ENCODE measurements at regions not wholly inside any gene's neighbourhood (a gene's known extent, or its start where the extent isn't known, plus 50 kb on each side); places are given as distances from the start of the nearest gene placed in this dataset.

- no peak for TF ChIP-seq CTCF (IDR thresholded peaks at IDR 0.05)
- no peak for TF ChIP-seq CHD4 (IDR thresholded peaks at IDR 0.05; ENCODE audit: borderline replicate concordance)
These were observed 154.1 kb upstream of the MIR17HG start for GRCh38 chr13:91193358-91193757.
